H9 (cell line): ENCODE measurements at regions not wholly inside any gene's neighbourhood (a gene's known extent, or its start where the extent isn't known, plus 50 kb on each side); places are given as distances from the start of the nearest gene placed in this dataset.

Source experiments
- DNase-seq: peaks from one replicate; pipeline ENCODE4 v3.0.0-alpha.2; 2017
- H2AFZ ChIP-seq: one replicate; pipeline ENCODE4 v1.6.1; 2013; ENCODE audit warnings: mild to moderate bottlenecking, low read length, control low read depth, moderate library complexity
- H2AK5ac ChIP-seq: 2 replicates; pipeline ENCODE4 v1.6.1; 2013; ENCODE audit warnings: low read length, control low read depth, mixed read lengths; ENCODE audit not compliant: insufficient read length
- H2BK120ac ChIP-seq: one replicate; pipeline ENCODE4 v1.6.1; 2013; ENCODE audit warnings: low read depth, mild to moderate bottlenecking, low read length, control low read depth, inconsistent platforms; ENCODE audit not compliant: poor library complexity, severe bottlenecking
- H2BK12ac ChIP-seq: 2 replicates; pipeline ENCODE4 v1.6.1; 2013; ENCODE audit warnings: low read length, control low read depth, mixed read lengths, low read depth; ENCODE audit not compliant: insufficient read length
- H2BK15ac ChIP-seq: 2 replicates; pipeline ENCODE4 v1.6.1; 2013; ENCODE audit warnings: low read depth, low read length, control low read depth
- H2BK20ac ChIP-seq: one replicate; pipeline ENCODE4 v1.6.1; 2013; ENCODE audit warnings: low read depth, mild to moderate bottlenecking, low read length, control low read depth, inconsistent platforms; ENCODE audit not compliant: poor library complexity, severe bottlenecking
- H2BK5ac ChIP-seq: 2 replicates; pipeline ENCODE4 v1.6.1; 2013; ENCODE audit warnings: low read length, control low read depth, mixed read lengths; ENCODE audit not compliant: insufficient read length
- H3K14ac ChIP-seq: 2 replicates; pipeline ENCODE4 v1.6.1; 2013; ENCODE audit warnings: low read length, control low read depth; ENCODE audit not compliant: insufficient read depth
- H3K18ac ChIP-seq: 2 replicates; pipeline ENCODE4 v1.6.1; 2013; ENCODE audit warnings: low read depth, mild to moderate bottlenecking, mixed read lengths, low read length, control low read depth; ENCODE audit not compliant: insufficient read length
- H3K23ac ChIP-seq: 2 replicates; pipeline ENCODE4 v1.6.1; 2013; ENCODE audit warnings: low read length, control low read depth, mixed read lengths, low read depth; ENCODE audit not compliant: insufficient read length
- H3K23me2 ChIP-seq: 2 replicates; pipeline ENCODE4 v1.6.1; 2013; ENCODE audit warnings: low read depth, mild to moderate bottlenecking, mixed read lengths, low read length, control low read depth; ENCODE audit not compliant: insufficient read length, poor library complexity, severe bottlenecking
- H3K27ac ChIP-seq: 2 replicates; pipeline ENCODE4 v1.5.1; 2013; ENCODE audit warnings: low read length, control low read depth, mixed read lengths, low read depth; ENCODE audit not compliant: insufficient read length
- H3K27me3 ChIP-seq: 2 replicates; pipeline ENCODE4 v1.6.1; 2013; ENCODE audit warnings: low read length, control low read depth, inconsistent platforms; ENCODE audit not compliant: insufficient read depth
- H3K4ac ChIP-seq: 2 replicates; pipeline ENCODE4 v1.6.1; 2013; ENCODE audit warnings: low read depth, mild to moderate bottlenecking, control low read depth, inconsistent platforms, low read length, moderate library complexity
- H3K4me1 ChIP-seq: 2 replicates; pipeline ENCODE4 v1.6.1; 2013; ENCODE audit warnings: low read length, control low read depth, inconsistent platforms; ENCODE audit not compliant: insufficient read depth
- H3K4me2 ChIP-seq: 2 replicates; pipeline ENCODE4 v1.6.1; 2013; ENCODE audit warnings: low read length, control low read depth, mixed read lengths; ENCODE audit not compliant: insufficient read length, insufficient read depth
- H3K56ac ChIP-seq: 2 replicates; pipeline ENCODE4 v1.6.1; 2013; ENCODE audit warnings: low read depth, mild to moderate bottlenecking, mixed read lengths, low read length, control low read depth; ENCODE audit not compliant: insufficient read length
- H3K79me1 ChIP-seq: 2 replicates; pipeline ENCODE4 v1.6.1; 2013; ENCODE audit warnings: low read depth, mild to moderate bottlenecking, moderate library complexity, low read length, control low read depth, inconsistent platforms; ENCODE audit not compliant: insufficient read depth, poor library complexity, severe bottlenecking
- H3K79me2 ChIP-seq: 2 replicates; pipeline ENCODE4 v1.6.1; 2013; ENCODE audit warnings: low read length, control low read depth, inconsistent platforms; ENCODE audit not compliant: insufficient read depth
- H3K9ac ChIP-seq: 2 replicates; pipeline ENCODE4 v1.6.1; 2013; ENCODE audit warnings: low read length, control low read depth, mixed read lengths; ENCODE audit not compliant: insufficient read length; ENCODE audit errors: extremely low read depth
- H3K9me3 ChIP-seq: one replicate; pipeline ENCODE4 v1.6.1; 2013; ENCODE audit warnings: low read depth, low read length, inconsistent platforms; ENCODE audit not compliant: control insufficient read depth
- H3T11ph ChIP-seq: one replicate; pipeline ENCODE4 v1.6.1; 2013; ENCODE audit warnings: mild to moderate bottlenecking, low read length, control low read depth, inconsistent platforms
- H4K20me1 ChIP-seq: one replicate; pipeline ENCODE4 v1.6.1; 2013; ENCODE audit not compliant: control insufficient read depth, insufficient read length, insufficient read depth
- H4K5ac ChIP-seq: 2 replicates; pipeline ENCODE4 v1.6.1; 2013; ENCODE audit warnings: low read depth, mild to moderate bottlenecking, mixed read lengths, low read length, control low read depth; ENCODE audit not compliant: insufficient read length
- H4K8ac ChIP-seq: replicated peaks from 2 replicates; pipeline ENCODE4 v1.6.1; 2013; ENCODE audit warnings: low read length, control low read depth, mixed read lengths, low read depth; ENCODE audit not compliant: insufficient read length
- H4K91ac ChIP-seq: 2 replicates; pipeline ENCODE4 v1.6.1; 2013; ENCODE audit warnings: low read depth, mild to moderate bottlenecking, moderate library complexity, mixed read lengths, low read length, control low read depth; ENCODE audit not compliant: insufficient read length
- H3K27ac Mint-ChIP-seq, 3 experiments: 2 replicates in 2 of 3; 3 replicates in 1 of 3; pipeline ENCODE4 v1.8.0; 2020 to 2021; ENCODE audit warnings: mixed read lengths in 3 of 3, mild to moderate bottlenecking in 1 of 3, moderate library complexity in 1 of 3
- H3K27me3 Mint-ChIP-seq: 2 replicates; pipeline ENCODE4 v1.8.0; 2021; ENCODE audit warnings: low read depth, mild to moderate bottlenecking, moderate library complexity, mixed read lengths
- H3K36me3 Mint-ChIP-seq, 3 experiments: 2 replicates in 2 of 3; 3 replicates in 1 of 3; pipeline ENCODE4 v1.8.0; 2020 to 2021; ENCODE audit warnings: low read depth in 3 of 3, mixed read lengths in 3 of 3; ENCODE audit not compliant: insufficient read depth in 1 of 3
- H3K4me1 Mint-ChIP-seq, 2 experiments: 2 replicates each; pipeline ENCODE4 v1.8.0; 2020; ENCODE audit warnings: mixed read lengths in 2 of 2
- H3K4me3 Mint-ChIP-seq, 2 experiments: 2 replicates in 1 of 2; 3 replicates in 1 of 2; pipeline ENCODE4 v1.8.0; 2020 to 2021; ENCODE audit warnings: mild to moderate bottlenecking in 2 of 2, mixed read lengths in 2 of 2, moderate library complexity in 1 of 2
- H3K9me3 Mint-ChIP-seq, 2 experiments: 2 replicates in 1 of 2; 3 replicates in 1 of 2; pipeline ENCODE4 v1.8.0; 2020; ENCODE audit warnings: mild to moderate bottlenecking in 2 of 2, mixed read lengths in 2 of 2, moderate library complexity in 1 of 2
- CTCF ChIP-seq: fragments of 200-600 bp; sonication (generic); conservative IDR thresholded peaks from 3 replicates; pipeline ENCODE4 v1.8.0; 2021; ENCODE audit warnings: antibody characterized with exemption, mild to moderate bottlenecking
- WGBS: extraction: QIAGEN DNeasy Blood & Tissue Kit; methylation state at CpG from one replicate; pipeline ENCODE4 v1.1.7; 2013; ENCODE audit warnings: missing lambda C conversion rate, low lambda C conversion rate, mixed read lengths; ENCODE audit not compliant: insufficient read length; ENCODE audit errors: extremely low coverage; 5-methylcytosine and 5-hydroxymethylcytosine counted together

GRCh38 chr4:100118181-100118580 is 72.1 kb downstream of the DDIT4L start:
- Histone ChIP-seq H3K18ac (no peak overlapping the region), H4K20me1 (no peaks in the 10 kb centered on the region), H2BK120ac (no peak overlapping the region), H3K23me2 (no peaks in the 10 kb centered on the region), H3K27me3 (peaks cover 3% of the 10 kb centered on the region; the same call in 1 of the 2 replicates), H3K14ac (no peak overlapping the region), H4K91ac (no peak overlapping the region), H2AFZ (no peak overlapping the region), H3K27ac (no peak overlapping the region), H2BK12ac (no peak overlapping the region), H3K4ac (no peak overlapping the region), H2BK15ac (no peak overlapping the region), H3K56ac (no peak overlapping the region), H4K8ac (no peak overlapping the region), H2BK5ac (no peak overlapping the region), H2AK5ac (no peak overlapping the region), H3K4me1 (peaks cover 4% of the 10 kb centered on the region; the same call in 1 of the 2 replicates), H4K5ac (no peak overlapping the region), H3K79me2 (no peaks in the 10 kb centered on the region), H3K9me3 (no peaks in the 10 kb centered on the region), H3K23ac (no peak overlapping the region), H2BK20ac (no peak overlapping the region), H3T11ph (no peak overlapping the region), H3K4me2 (no peak overlapping the region), H3K9ac (no peak overlapping the region), H3K79me1 (no peaks in the 10 kb centered on the region)
- peaks cover 28 to 32% of the 10 kb centered on the region in 2 experiments for H3K4me1 Mint-ChIP-seq
- H3K27me3 Mint-ChIP-seq, result peaks cover 3% of the 10 kb centered on the region
- H3K27ac Mint-ChIP-seq, result no peak overlapping the region
- no peak for DNase-seq
- H3K9me3 Mint-ChIP-seq, result no peaks in the 10 kb centered on the region
- no peaks in the 10 kb centered on the region; a peak in 1 of 7 replicates for H3K36me3 Mint-ChIP-seq
- H3K4me3 Mint-ChIP-seq, result no peak overlapping the region
- no peak for TF ChIP-seq CTCF
- no CpG with 5 or more reads among the region's 2 CpGs for WGBS
